BLaER1 (cell line): ENCODE measurements at regions not wholly inside any gene's neighbourhood (a gene's known extent, or its start where the extent isn't known, plus 50 kb on each side); places are given as distances from the start of the nearest gene placed in this dataset.
"Not testable (repeated sequence)": the region's sequence is repeated elsewhere in the genome, so short reads cannot be mapped to it uniquely, and the experiment has no call there.

Experiments used
- H3K27ac ChIP-seq: shearing (Covaris generic); formaldehyde crosslinking; 2 replicates; pipeline ENCODE4 v1.8.1; 2022
- H3K27me3 ChIP-seq: shearing (Covaris generic); formaldehyde crosslinking; 2 replicates; pipeline ENCODE4 v1.8.1; 2022
- H3K36me3 ChIP-seq: shearing (Covaris generic); formaldehyde crosslinking; 2 replicates; pipeline ENCODE4 v1.8.1; 2022
- H3K4me1 ChIP-seq: shearing (Covaris generic); formaldehyde crosslinking; 2 replicates; pipeline ENCODE4 v1.8.1; 2022
- H3K4me2 ChIP-seq: shearing (Covaris generic); formaldehyde crosslinking; 2 replicates; pipeline ENCODE4 v1.8.1; 2022
- H3K4me3 ChIP-seq: shearing (Covaris generic); formaldehyde crosslinking; 2 replicates; pipeline ENCODE4 v1.8.1; 2022
- H3K9ac ChIP-seq: shearing (Covaris generic); formaldehyde crosslinking; 2 replicates; pipeline ENCODE4 v1.8.1; 2022
- H3K9me3 ChIP-seq: shearing (Covaris generic); formaldehyde crosslinking; 2 replicates; pipeline ENCODE4 v1.8.1; 2022
- H4K20me1 ChIP-seq: shearing (Covaris generic); formaldehyde crosslinking; 2 replicates; pipeline ENCODE4 v1.8.1; 2022
- Cebpa-rat ChIP-seq: shearing (Covaris generic); IDR thresholded peaks from 2 replicates; pipeline ENCODE4 v1.8.1; 2022

DNA sequence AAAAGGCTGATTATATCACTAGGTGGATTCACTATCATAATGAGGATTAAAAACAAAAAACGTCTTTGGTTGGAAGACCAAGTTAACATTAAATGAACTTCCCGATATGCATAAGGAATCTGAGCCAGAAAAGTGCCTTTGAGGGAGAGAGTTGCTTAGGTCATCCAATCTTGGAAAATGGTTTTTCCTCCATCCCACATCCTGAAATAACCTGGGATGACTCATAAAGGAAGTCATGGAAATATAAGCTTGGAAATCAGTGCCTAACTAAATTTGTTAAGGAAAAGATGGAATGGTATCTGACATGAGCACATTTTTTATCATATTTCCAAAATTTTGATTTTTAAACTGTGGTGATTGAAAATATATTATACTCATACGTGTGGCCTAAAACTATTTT lies 66.0 kb downstream of the KBTBD8 start:
- H3K4me1 ChIP-seq = peaks cover 8% of the 10 kb centered on the region
- H3K36me3 ChIP-seq = no peaks in the 10 kb centered on the region
- no peaks in the 10 kb centered on the region for H3K27me3 ChIP-seq
- H4K20me1 ChIP-seq = no peaks in the 10 kb centered on the region
- no peak overlapping the region for H3K4me3 ChIP-seq
- TF ChIP-seq Cebpa-rat = no peak
- peaks cover 5% of the 10 kb centered on the region for H3K9me3 ChIP-seq
- H3K9ac ChIP-seq = no peak overlapping the region
- H3K4me2 ChIP-seq = no peak overlapping the region
- H3K27ac ChIP-seq = no peak overlapping the region

DNA sequence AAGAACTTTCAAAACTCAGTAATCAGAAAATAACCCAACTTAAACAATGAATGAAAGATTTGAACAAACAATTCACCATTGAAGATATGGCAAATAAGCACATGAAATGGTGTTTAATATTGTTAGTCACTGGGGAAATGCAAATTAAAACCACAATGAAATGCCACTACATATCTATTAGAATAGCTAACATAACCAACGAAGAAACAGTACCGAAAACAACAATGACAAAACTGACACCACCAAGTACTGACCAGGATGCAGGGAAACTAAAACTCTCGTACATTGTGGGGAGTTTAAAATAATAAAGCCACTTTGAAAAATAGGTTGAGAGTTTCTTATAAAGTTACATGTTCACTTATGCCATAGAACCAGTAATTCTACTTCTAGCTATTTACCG lies 69.1 kb downstream of the KBTBD8 start:
- H3K4me3 ChIP-seq = no peak overlapping the region
- H3K4me2 ChIP-seq = no peak overlapping the region
- H3K27ac ChIP-seq = no peak overlapping the region
- no peaks in the 10 kb centered on the region for H4K20me1 ChIP-seq
- no peaks in the 10 kb centered on the region for H3K36me3 ChIP-seq
- H3K9me3 ChIP-seq = no peaks in the 10 kb centered on the region
- no peak for TF ChIP-seq Cebpa-rat
- no peak overlapping the region for H3K9ac ChIP-seq
- H3K27me3 ChIP-seq = no peaks in the 10 kb centered on the region
- no peaks in the 10 kb centered on the region for H3K4me1 ChIP-seq

DNA sequence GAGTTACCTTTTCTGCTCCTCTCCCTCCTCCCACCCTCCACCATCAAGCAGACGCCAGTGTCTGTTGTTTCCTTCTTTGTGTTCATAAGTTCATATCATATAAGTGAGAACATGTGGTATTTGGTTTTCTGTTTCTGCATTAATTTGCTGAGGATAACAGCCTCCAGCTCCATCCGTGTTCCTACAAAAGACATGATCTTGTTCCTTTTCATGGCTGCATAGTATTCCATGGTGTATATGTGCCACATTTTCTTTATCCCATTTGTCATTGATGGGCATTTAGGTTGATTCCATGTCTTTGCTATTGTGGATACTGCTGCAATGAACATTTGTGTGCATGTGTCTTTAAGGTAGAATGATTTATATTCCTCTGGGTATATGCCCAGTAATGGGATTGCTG lies 74.5 kb downstream of the KBTBD8 start:
- H3K4me2 ChIP-seq, H3K4me3 ChIP-seq, H3K4me1 ChIP-seq, H3K27ac ChIP-seq, H3K9ac ChIP-seq, H4K20me1 ChIP-seq, H3K9me3 ChIP-seq, H3K36me3 ChIP-seq, H3K27me3 ChIP-seq: not testable (repeated sequence)

DNA sequence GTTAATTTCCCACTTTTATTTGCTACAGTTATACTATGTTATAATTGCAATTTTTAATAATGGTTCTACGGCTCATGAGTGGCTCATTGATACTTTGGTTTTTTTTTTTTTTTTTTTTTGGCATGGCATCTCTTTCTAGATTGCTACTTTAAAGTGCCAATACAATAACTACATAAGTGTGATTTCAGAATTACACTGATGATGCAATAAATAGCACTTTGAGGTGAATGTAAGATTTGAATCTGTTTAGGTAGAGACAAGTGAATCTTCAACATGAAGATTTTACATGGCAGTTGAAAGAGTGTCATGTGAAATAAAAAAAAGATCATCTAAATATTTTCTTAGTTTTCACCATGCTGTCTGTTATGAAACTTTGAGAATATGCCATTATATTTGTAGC lies 75.7 kb downstream of the KBTBD8 start:
- no peaks in the 10 kb centered on the region for H4K20me1 ChIP-seq
- H3K27me3 ChIP-seq = no peaks in the 10 kb centered on the region
- H3K9ac ChIP-seq = no peak overlapping the region
- no peak for TF ChIP-seq Cebpa-rat
- no peak overlapping the region for H3K4me2 ChIP-seq
- H3K4me3 ChIP-seq = no peak overlapping the region
- H3K4me1 ChIP-seq = no peaks in the 10 kb centered on the region
- H3K27ac ChIP-seq = no peak overlapping the region
- H3K36me3 ChIP-seq = no peaks in the 10 kb centered on the region
- H3K9me3 ChIP-seq = no peaks in the 10 kb centered on the region

DNA sequence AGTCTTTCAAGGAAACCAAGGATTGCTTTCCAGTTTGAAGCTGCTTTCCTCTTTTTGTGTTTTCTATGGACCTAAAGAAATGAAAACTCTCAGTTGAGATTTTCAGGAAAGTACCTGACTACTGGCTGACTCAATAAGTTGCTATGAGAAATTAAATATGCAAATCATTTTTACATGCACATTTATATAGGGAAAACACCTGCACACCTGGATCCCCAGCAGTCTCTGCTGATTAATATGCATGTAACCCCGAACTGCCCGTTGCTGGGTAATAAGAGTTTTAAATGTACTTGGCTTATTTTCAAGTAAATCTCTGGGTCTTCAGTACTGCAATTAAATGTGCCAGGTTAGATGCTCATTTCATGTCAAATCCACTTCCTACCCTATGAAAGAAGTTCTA lies 77.2 kb downstream of the KBTBD8 start:
- H4K20me1 ChIP-seq = no peaks in the 10 kb centered on the region
- H3K4me1 ChIP-seq = no peaks in the 10 kb centered on the region
- no peaks in the 10 kb centered on the region; the same call in 1 of the 2 replicates for H3K9me3 ChIP-seq
- H3K9ac ChIP-seq = no peak overlapping the region
- H3K36me3 ChIP-seq = no peaks in the 10 kb centered on the region
- no peak overlapping the region for H3K4me2 ChIP-seq
- H3K27ac ChIP-seq = no peak overlapping the region
- TF ChIP-seq Cebpa-rat = no peak
- no peak overlapping the region for H3K4me3 ChIP-seq
- H3K27me3 ChIP-seq = no peaks in the 10 kb centered on the region

DNA sequence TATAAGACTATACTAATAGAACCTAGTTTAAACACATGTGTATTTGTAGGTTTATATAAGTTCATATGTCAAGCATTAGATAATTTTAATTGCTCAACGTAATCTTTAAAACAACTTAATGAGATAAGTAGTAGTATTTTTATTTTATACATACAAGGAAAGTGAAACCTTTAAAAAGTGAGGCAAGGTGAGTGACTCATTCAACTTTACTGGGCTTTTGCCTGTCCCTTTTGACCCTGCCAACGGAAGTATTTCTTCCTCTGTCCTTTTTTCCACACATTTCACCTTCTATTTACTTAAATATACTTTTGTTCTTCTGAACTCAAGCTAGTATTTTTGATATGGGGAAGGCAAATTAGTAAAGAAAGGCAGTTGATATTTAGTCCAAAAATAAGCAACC lies 78.5 kb downstream of the KBTBD8 start:
- Histone ChIP-seq H3K9ac (no peak overlapping the region), H3K4me1 (no peaks in the 10 kb centered on the region), H3K27me3 (no peaks in the 10 kb centered on the region), H3K36me3 (no peaks in the 10 kb centered on the region), H3K4me2 (no peak overlapping the region), H3K4me3 (no peak overlapping the region), H3K27ac (no peak overlapping the region), H3K9me3 (no peaks in the 10 kb centered on the region; the same call in 1 of the 2 replicates), H4K20me1 (no peaks in the 10 kb centered on the region)
- no peak for TF ChIP-seq Cebpa-rat

DNA sequence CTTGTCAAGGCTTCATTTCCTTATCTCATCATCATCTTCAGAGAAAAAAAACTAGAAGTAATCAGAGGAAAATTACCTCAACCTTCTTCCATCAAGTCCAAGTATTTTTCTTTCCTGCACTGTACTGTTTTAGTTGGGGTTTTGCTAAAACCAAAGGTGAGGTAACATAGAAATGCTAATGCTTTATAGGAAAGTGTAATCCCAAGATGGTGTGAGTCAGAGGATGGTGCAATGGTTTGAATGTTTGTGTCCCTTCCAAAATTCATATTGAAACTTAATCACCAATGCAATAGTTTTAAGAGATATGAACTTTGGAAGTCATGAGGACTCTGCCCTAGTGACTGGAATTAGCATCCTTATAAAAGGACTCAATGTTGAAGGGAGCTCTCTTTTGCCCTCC lies 79.5 kb downstream of the KBTBD8 start:
- Histone ChIP-seq H3K9ac (no peak overlapping the region), H3K4me2 (no peak overlapping the region), H4K20me1 (no peaks in the 10 kb centered on the region), H3K36me3 (no peaks in the 10 kb centered on the region), H3K9me3 (no peaks in the 10 kb centered on the region; the same call in 1 of the 2 replicates), H3K27ac (no peak overlapping the region), H3K27me3 (no peaks in the 10 kb centered on the region), H3K4me1 (no peaks in the 10 kb centered on the region), H3K4me3 (no peak overlapping the region)
- no peak for TF ChIP-seq Cebpa-rat

DNA sequence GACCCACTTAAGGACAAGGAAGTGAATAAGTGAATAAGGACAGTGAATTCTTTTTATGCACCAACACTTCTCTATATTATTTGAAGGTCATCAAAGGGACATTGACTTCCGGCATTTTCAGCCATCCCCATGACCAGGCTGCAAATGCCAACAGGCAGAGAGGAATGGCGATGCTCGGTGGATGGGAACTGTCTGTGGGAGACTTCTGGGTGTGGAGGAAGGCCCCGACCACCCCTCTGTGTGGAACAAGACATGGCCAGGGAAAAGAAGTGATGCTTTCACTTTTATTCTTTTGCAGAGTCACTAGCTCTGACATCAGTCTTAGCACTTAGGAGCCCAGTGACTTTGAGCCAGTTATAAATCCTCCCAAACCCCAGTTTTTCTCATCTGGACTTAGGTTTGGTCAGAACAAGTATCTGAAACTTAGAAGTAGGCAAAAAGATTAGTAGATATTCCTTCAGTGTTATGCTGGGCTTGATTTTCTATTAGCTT lies 84.5 kb downstream of the KBTBD8 start:
- Histone ChIP-seq H3K27ac (no peak overlapping the region), H4K20me1 (no peaks in the 10 kb centered on the region), H3K9me3 (peaks cover 21% of the 10 kb centered on the region), H3K27me3 (no peaks in the 10 kb centered on the region), H3K4me1 (peaks cover 12% of the 10 kb centered on the region), H3K4me3 (no peak overlapping the region), H3K36me3 (no peaks in the 10 kb centered on the region), H3K4me2 (0 out of 2 replicates have a peak overlapping the region, but pooled peaks have one; percentile 45), H3K9ac (no peak overlapping the region)
- no peak for TF ChIP-seq Cebpa-rat

DNA sequence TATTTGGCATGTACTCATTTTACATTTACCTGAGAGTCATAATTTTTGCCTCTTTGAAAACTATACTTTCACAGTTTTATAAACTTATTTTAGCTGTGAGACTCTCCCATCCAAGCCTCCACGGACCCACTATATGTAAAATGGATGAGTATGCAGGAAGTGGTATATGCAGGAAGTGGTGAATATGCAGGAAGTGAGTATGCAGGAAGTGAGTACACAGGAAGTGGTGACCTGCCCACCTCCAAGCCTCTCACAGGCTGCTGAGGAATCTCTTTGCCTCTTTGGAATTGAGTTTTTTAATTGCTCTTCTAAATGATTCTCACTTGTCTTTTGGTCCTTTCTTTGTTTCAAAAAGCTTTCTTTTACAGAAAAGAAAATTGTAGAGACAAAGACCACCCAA lies 85.2 kb downstream of the KBTBD8 start:
- no peak overlapping the region for H3K9ac ChIP-seq
- H3K4me2 ChIP-seq = peak overlapping the region; percentile 45
- H3K27ac ChIP-seq = no peak overlapping the region

DNA sequence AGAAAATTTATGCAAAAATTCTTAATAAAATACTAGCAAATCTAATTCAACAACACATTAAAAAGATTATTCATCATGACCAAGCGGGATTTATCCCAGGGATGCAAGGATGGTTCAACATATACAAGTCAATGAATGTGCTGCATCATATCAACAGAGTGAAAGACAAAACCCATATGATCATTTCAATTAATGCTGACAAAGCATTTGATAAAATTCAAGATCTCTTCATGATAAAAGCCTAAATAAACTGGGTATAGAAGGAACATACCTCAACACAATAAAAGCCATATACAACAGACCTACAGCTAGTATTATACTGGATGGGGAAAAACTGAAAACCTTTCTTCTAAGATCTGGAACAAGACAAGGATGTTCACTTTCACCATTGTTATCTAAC lies 89.7 kb downstream of the KBTBD8 start:
- Histone ChIP-seq H3K4me3 (no peak overlapping the region), H3K9me3 (peaks cover 21% of the 10 kb centered on the region)

More for the DNA sequence above, 85.2 kb downstream of the KBTBD8 start:
- no peak overlapping the region for H3K4me3 ChIP-seq
- no peaks in the 10 kb centered on the region for H3K27me3 ChIP-seq
- peaks cover 12% of the 10 kb centered on the region for H3K4me1 ChIP-seq
- TF ChIP-seq Cebpa-rat = no peak
- H3K36me3 ChIP-seq = no peaks in the 10 kb centered on the region
- H3K9me3 ChIP-seq = peaks cover 21% of the 10 kb centered on the region
- no peaks in the 10 kb centered on the region for H4K20me1 ChIP-seq

DNA sequence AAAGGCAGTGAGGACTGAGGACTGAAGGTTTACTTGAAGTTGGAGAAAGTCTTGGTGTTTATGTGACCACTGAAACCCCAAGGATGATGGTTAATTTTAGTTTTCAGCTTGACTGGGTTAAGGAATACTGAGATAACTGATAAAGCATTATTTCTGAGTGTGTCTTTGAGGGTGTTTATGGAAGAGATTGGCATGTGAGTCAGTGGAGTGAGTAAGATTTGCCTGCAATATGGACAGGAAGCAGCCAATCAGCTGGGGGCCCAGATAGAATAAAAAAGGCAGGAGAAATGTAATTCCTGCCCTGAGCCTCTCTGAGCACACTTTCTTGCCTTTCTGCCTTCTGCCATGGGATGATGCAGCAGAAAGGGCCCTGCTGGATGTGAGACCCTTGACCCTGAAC lies 92.4 kb downstream of the KBTBD8 start:
- Histone ChIP-seq H3K27ac (no peak overlapping the region), H3K4me1 (no peaks in the 10 kb centered on the region)

More for the DNA sequence above, 89.7 kb downstream of the KBTBD8 start:
- H3K4me2 ChIP-seq = no peak overlapping the region
- H3K9ac ChIP-seq = no peak overlapping the region
- TF ChIP-seq Cebpa-rat = no peak
- peaks cover 11% of the 10 kb centered on the region for H3K4me1 ChIP-seq
- H3K27me3 ChIP-seq = no peaks in the 10 kb centered on the region
- H3K36me3 ChIP-seq = no peaks in the 10 kb centered on the region
- H3K27ac ChIP-seq = no peak overlapping the region
- no peaks in the 10 kb centered on the region for H4K20me1 ChIP-seq

More for the DNA sequence above, 92.4 kb downstream of the KBTBD8 start:
- H3K4me3 ChIP-seq = no peak overlapping the region
- no peak for TF ChIP-seq Cebpa-rat
- no peaks in the 10 kb centered on the region for H3K36me3 ChIP-seq
- H3K9me3 ChIP-seq = peaks cover 5% of the 10 kb centered on the region; the same call in 1 of the 2 replicates
- no peak overlapping the region for H3K9ac ChIP-seq
- H4K20me1 ChIP-seq = no peaks in the 10 kb centered on the region
- H3K27me3 ChIP-seq = no peaks in the 10 kb centered on the region
- H3K4me2 ChIP-seq = no peak overlapping the region
